ENCODE measurements at regions not wholly inside any gene's neighbourhood (a gene's known extent, or its start where the extent isn't known, plus 50 kb on each side); places are given as distances from the start of the nearest gene placed in this dataset.

- TF ChIP-seq CTCF (conservative IDR thresholded peaks at IDR 0.05) (no peak), ZFX (IDR thresholded peaks at IDR 0.05) (no peak)
Observed at GRCh38 chr5:39742916-39743315, 318.1 kb upstream of the DAB2 start.
